GM23338 (cell line): ENCODE measurements at regions not wholly inside any gene's neighbourhood (a gene's known extent, or its start where the extent isn't known, plus 50 kb on each side); places are given as distances from the start of the nearest gene placed in this dataset.
A peak's percentile ranks its signal among the peaks of the same experiment; 100 is the strongest.
"Not testable (repeated sequence)": the region's sequence is repeated elsewhere in the genome, so short reads cannot be mapped to it uniquely, and the experiment has no call there.

Source experiments
- ATAC-seq: fragments of 200-7000 bp; cut with Tn5 transposase; 3 replicates; pipeline ENCODE4 v1.9.1; 2020
- DNase-seq: peaks from one replicate; pipeline ENCODE4 v3.0.0-alpha.2; 2015; ENCODE audit warnings: low spot score
- H2AFZ ChIP-seq: fragments of 200-600 bp; sonication (generic); 2 replicates; pipeline ENCODE4 v1.8.0; 2016; ENCODE audit warnings: antibody characterized with exemption, mild to moderate bottlenecking, moderate library complexity
- H3F3A ChIP-seq: fragments of 200-600 bp; sonication (generic); replicated peaks from 2 replicates; pipeline ENCODE4 v1.8.0; 2017; ENCODE audit warnings: antibody characterized with exemption, mixed run types, low read depth
- H3K27ac ChIP-seq: fragments of 200-600 bp; sonication (generic); 2 replicates; pipeline ENCODE4 v1.6.1; 2016; ENCODE audit warnings: low read depth
- H3K27me3 ChIP-seq: fragments of 200-600 bp; sonication (generic); 2 replicates; pipeline ENCODE4 v1.8.0; 2016; ENCODE audit warnings: mild to moderate bottlenecking, mixed run types, moderate library complexity; ENCODE audit not compliant: insufficient read depth
- H3K36me3 ChIP-seq: fragments of 200-600 bp; sonication (generic); 2 replicates; pipeline ENCODE4 v1.8.0; 2016; ENCODE audit warnings: mild to moderate bottlenecking; ENCODE audit not compliant: insufficient read depth
- H3K4me1 ChIP-seq: fragments of 200-600 bp; sonication (generic); 2 replicates; pipeline ENCODE4 v1.8.0; 2016; ENCODE audit warnings: mild to moderate bottlenecking, moderate library complexity; ENCODE audit not compliant: insufficient read depth
- H3K4me2 ChIP-seq: fragments of 200-600 bp; sonication (generic); 2 replicates; pipeline ENCODE4 v1.7.1; 2017; ENCODE audit warnings: mixed run types
- H3K4me3 ChIP-seq: fragments of 200-600 bp; sonication (generic); 2 replicates; pipeline ENCODE4 v1.6.1; 2016; ENCODE audit warnings: mixed run types
- H3K79me2 ChIP-seq: fragments of 200-600 bp; sonication (generic); replicated peaks from 2 replicates; pipeline ENCODE4 v1.8.0; 2017; ENCODE audit warnings: mild to moderate bottlenecking; ENCODE audit not compliant: insufficient read depth
- H3K9me2 ChIP-seq: fragments of 200-600 bp; sonication (generic); 2 replicates; pipeline ENCODE4 v1.8.0; 2017; ENCODE audit not compliant: insufficient read depth
- H4K20me1 ChIP-seq: fragments of 200-600 bp; sonication (generic); replicated peaks from 2 replicates; pipeline ENCODE4 v1.8.0; 2017; ENCODE audit warnings: mild to moderate bottlenecking; ENCODE audit not compliant: insufficient read depth
- H3K27ac Mint-ChIP-seq: 2 replicates; pipeline ENCODE4 v1.8.0; 2020; ENCODE audit warnings: inconsistent platforms, mild to moderate bottlenecking, moderate library complexity, mixed read lengths
- H3K27me3 Mint-ChIP-seq: 3 replicates; pipeline ENCODE4 v1.8.0; 2022; ENCODE audit warnings: low read depth, mild to moderate bottlenecking, moderate library complexity, mixed read lengths, inconsistent platforms; ENCODE audit not compliant: insufficient read depth, poor library complexity
- H3K36me3 Mint-ChIP-seq: 3 replicates; pipeline ENCODE4 v1.8.0; 2021; ENCODE audit warnings: low read depth, mild to moderate bottlenecking, inconsistent platforms, moderate library complexity, mixed read lengths
- H3K4me1 Mint-ChIP-seq: 3 replicates; pipeline ENCODE4 v1.8.0; 2020; ENCODE audit warnings: mild to moderate bottlenecking, inconsistent platforms, mixed read lengths
- H3K4me3 Mint-ChIP-seq: 3 replicates; pipeline ENCODE4 v1.8.0; 2021; ENCODE audit warnings: moderate library complexity, mild to moderate bottlenecking, inconsistent platforms, mixed read lengths
- H3K9me3 Mint-ChIP-seq: 3 replicates; pipeline ENCODE4 v1.8.0; 2020; ENCODE audit warnings: moderate library complexity, mild to moderate bottlenecking, inconsistent platforms, mixed read lengths
- CREB1 ChIP-seq: fragments of 250-450 bp; sonication (Bioruptor Pico); IDR thresholded peaks from 2 replicates; pipeline ENCODE4 v1.5.0; 2020; ENCODE audit warnings: low read depth, mild to moderate bottlenecking, moderate library complexity
- EZH2 ChIP-seq: fragments of 200-600 bp; sonication (generic); IDR thresholded peaks from one replicate; pipeline ENCODE4 v1.8.0; 2017; ENCODE audit warnings: antibody characterized with exemption, mild to moderate bottlenecking, low read depth; ENCODE audit not compliant: unreplicated experiment
- EZH2phosphoT487 ChIP-seq: fragments of 200-600 bp; sonication (generic); IDR thresholded peaks from one replicate; pipeline ENCODE4 v1.8.1; 2018; ENCODE audit warnings: antibody characterized with exemption; ENCODE audit not compliant: unreplicated experiment
- JUNB ChIP-seq: IDR thresholded peaks from one replicate; pipeline ENCODE4 v1.6.1; 2016; ENCODE audit warnings: antibody characterized with exemption; ENCODE audit not compliant: unreplicated experiment
- POLR2AphosphoS5 ChIP-seq: IDR thresholded peaks from 2 replicates; pipeline ENCODE4 v1.6.1; 2016; ENCODE audit warnings: antibody characterized with exemption, low read depth
- STAT1 ChIP-seq: IDR thresholded peaks from one replicate; pipeline ENCODE4 v1.6.1; 2016; ENCODE audit warnings: antibody characterized with exemption; ENCODE audit not compliant: unreplicated experiment
- TF ChIP-seq, protein P1 (sequence below): fragments of 250-450 bp; sonication (Bioruptor Pico); IDR thresholded peaks from 2 replicates; pipeline ENCODE4 v1.5.0; 2020; ENCODE audit warnings: mild to moderate bottlenecking, moderate library complexity
- TF ChIP-seq, protein P2 (sequence below): IDR thresholded peaks from one replicate; pipeline ENCODE4 v1.6.1; 2018; ENCODE audit warnings: antibody characterized with exemption; ENCODE audit not compliant: unreplicated experiment
- TF ChIP-seq, protein P3 (sequence below), 2 experiments: fragments of 200-600 bp in 1 of 2; sonication (generic) in 1 of 2; conservative IDR thresholded peaks; 2 replicates each; pipeline versions ENCODE4 v1.5.1 to v1.6.1; 2016 to 2017; ENCODE audit warnings: antibody characterized with exemption in 2 of 2, low read depth in 2 of 2, mild to moderate bottlenecking in 2 of 2, moderate library complexity in 1 of 2

GRCh38 chr1:68817505-68818210 lies 320.8 kb upstream of the DEPDC1 start:
- not testable (repeated sequence) for H3F3A ChIP-seq, ATAC-seq, H3K79me2 ChIP-seq, DNase-seq, H4K20me1 ChIP-seq, H3K27ac ChIP-seq, H3K4me3 ChIP-seq, H3K9me2 ChIP-seq, H3K4me2 ChIP-seq, H3K4me1 Mint-ChIP-seq, H3K36me3 Mint-ChIP-seq, H3K27me3 ChIP-seq, H3K27me3 Mint-ChIP-seq, H3K9me3 Mint-ChIP-seq, H2AFZ ChIP-seq, H3K36me3 ChIP-seq, H3K4me3 Mint-ChIP-seq, H3K27ac Mint-ChIP-seq, H3K4me1 ChIP-seq

DNA sequence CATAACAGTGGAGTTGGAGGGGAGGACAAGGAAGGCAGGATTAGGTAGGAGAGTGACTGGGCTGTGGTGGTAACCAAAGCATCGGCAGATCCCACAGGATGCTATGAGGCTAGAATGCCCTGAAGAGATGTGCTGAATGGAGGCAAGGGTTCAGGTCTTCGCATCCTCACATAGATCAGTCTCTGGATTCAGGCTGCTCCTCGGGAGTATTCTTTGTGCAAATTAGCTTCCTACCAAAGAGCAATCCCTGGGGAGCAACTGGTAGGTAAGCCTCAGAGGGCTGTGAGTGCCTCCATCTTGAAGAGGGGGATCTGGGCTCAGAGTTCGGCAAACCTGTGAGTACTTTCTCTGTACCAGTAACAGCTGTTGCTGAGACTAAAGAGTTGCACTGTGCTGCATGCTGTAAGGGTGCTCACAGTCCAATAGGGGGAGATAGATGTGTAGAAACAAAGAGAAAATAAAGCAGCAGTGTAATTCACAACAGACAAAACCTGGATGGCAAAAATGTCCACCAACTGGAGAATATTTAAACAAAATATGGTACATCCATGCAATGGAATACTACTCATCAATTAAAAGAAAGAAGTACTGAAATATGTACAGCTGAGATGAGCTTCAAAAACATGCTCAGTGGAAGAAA lies 322.4 kb upstream of the DEPDC1 start:
- Histone ChIP-seq H4K20me1 (no peaks in the 10 kb centered on the region), H3K4me2 (no peak overlapping the region), H3K9me2 (no peaks in the 10 kb centered on the region), H3K27ac (no peak overlapping the region), H3K27me3 (no peaks in the 10 kb centered on the region), H2AFZ (peak overlapping the region; percentile 80), H3K4me3 (no peak overlapping the region), H3K36me3 (no peaks in the 10 kb centered on the region), H3K4me1 (no peaks in the 10 kb centered on the region), H3K79me2 (no peaks in the 10 kb centered on the region), H3F3A (no peaks in the 10 kb centered on the region)
- H3K27me3 Mint-ChIP-seq: no peaks in the 10 kb centered on the region
- H3K36me3 Mint-ChIP-seq: no peaks in the 10 kb centered on the region
- TF ChIP-seq, protein P1, sequence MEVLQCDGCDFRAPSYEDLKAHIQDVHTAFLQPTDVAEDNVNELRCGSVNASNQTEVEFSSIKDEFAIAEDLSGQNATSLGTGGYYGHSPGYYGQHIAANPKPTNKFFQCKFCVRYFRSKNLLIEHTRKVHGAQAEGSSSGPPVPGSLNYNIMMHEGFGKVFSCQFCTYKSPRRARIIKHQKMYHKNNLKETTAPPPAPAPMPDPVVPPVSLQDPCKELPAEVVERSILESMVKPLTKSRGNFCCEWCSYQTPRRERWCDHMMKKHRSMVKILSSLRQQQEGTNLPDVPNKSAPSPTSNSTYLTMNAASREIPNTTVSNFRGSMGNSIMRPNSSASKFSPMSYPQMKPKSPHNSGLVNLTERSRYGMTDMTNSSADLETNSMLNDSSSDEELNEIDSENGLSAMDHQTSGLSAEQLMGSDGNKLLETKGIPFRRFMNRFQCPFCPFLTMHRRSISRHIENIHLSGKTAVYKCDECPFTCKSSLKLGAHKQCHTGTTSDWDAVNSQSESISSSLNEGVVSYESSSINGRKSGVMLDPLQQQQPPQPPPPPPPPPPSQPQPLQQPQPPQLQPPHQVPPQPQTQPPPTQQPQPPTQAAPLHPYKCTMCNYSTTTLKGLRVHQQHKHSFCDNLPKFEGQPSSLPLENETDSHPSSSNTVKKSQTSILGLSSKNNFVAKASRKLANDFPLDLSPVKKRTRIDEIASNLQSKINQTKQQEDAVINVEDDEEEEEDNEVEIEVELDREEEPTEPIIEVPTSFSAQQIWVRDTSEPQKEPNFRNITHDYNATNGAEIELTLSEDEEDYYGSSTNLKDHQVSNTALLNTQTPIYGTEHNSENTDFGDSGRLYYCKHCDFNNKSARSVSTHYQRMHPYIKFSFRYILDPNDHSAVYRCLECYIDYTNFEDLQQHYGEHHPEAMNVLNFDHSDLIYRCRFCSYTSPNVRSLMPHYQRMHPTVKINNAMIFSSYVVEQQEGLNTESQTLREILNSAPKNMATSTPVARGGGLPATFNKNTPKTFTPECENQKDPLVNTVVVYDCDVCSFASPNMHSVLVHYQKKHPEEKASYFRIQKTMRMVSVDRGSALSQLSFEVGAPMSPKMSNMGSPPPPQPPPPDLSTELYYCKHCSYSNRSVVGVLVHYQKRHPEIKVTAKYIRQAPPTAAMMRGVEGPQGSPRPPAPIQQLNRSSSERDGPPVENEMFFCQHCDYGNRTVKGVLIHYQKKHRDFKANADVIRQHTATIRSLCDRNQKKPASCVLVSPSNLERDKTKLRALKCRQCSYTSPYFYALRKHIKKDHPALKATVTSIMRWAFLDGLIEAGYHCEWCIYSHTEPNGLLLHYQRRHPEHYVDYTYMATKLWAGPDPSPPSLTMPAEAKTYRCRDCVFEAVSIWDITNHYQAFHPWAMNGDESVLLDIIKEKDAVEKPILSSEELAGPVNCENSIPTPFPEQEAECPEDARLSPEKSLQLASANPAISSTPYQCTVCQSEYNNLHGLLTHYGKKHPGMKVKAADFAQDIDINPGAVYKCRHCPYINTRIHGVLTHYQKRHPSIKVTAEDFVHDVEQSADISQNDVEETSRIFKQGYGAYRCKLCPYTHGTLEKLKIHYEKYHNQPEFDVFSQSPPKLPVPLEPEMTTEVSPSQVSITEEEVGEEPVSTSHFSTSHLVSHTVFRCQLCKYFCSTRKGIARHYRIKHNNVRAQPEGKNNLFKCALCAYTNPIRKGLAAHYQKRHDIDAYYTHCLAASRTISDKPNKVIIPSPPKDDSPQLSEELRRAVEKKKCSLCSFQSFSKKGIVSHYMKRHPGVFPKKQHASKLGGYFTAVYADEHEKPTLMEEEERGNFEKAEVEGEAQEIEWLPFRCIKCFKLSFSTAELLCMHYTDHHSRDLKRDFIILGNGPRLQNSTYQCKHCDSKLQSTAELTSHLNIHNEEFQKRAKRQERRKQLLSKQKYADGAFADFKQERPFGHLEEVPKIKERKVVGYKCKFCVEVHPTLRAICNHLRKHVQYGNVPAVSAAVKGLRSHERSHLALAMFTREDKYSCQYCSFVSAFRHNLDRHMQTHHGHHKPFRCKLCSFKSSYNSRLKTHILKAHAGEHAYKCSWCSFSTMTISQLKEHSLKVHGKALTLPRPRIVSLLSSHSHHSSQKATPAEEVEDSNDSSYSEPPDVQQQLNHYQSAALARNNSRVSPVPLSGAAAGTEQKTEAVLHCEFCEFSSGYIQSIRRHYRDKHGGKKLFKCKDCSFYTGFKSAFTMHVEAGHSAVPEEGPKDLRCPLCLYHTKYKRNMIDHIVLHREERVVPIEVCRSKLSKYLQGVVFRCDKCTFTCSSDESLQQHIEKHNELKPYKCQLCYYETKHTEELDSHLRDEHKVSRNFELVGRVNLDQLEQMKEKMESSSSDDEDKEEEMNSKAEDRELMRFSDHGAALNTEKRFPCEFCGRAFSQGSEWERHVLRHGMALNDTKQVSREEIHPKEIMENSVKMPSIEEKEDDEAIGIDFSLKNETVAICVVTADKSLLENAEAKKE (CRISPR knock-in tag): no peak
- TF ChIP-seq POLR2AphosphoS5 (no peak), STAT1 (no peak), EZH2 (no peak), EZH2phosphoT487 (no peak), CREB1 (CRISPR knock-in tag) (no peak), JUNB (no peak)
- TF ChIP-seq, protein P2, sequence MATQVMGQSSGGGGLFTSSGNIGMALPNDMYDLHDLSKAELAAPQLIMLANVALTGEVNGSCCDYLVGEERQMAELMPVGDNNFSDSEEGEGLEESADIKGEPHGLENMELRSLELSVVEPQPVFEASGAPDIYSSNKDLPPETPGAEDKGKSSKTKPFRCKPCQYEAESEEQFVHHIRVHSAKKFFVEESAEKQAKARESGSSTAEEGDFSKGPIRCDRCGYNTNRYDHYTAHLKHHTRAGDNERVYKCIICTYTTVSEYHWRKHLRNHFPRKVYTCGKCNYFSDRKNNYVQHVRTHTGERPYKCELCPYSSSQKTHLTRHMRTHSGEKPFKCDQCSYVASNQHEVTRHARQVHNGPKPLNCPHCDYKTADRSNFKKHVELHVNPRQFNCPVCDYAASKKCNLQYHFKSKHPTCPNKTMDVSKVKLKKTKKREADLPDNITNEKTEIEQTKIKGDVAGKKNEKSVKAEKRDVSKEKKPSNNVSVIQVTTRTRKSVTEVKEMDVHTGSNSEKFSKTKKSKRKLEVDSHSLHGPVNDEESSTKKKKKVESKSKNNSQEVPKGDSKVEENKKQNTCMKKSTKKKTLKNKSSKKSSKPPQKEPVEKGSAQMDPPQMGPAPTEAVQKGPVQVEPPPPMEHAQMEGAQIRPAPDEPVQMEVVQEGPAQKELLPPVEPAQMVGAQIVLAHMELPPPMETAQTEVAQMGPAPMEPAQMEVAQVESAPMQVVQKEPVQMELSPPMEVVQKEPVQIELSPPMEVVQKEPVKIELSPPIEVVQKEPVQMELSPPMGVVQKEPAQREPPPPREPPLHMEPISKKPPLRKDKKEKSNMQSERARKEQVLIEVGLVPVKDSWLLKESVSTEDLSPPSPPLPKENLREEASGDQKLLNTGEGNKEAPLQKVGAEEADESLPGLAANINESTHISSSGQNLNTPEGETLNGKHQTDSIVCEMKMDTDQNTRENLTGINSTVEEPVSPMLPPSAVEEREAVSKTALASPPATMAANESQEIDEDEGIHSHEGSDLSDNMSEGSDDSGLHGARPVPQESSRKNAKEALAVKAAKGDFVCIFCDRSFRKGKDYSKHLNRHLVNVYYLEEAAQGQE: no peak
- TF ChIP-seq, protein P3, sequence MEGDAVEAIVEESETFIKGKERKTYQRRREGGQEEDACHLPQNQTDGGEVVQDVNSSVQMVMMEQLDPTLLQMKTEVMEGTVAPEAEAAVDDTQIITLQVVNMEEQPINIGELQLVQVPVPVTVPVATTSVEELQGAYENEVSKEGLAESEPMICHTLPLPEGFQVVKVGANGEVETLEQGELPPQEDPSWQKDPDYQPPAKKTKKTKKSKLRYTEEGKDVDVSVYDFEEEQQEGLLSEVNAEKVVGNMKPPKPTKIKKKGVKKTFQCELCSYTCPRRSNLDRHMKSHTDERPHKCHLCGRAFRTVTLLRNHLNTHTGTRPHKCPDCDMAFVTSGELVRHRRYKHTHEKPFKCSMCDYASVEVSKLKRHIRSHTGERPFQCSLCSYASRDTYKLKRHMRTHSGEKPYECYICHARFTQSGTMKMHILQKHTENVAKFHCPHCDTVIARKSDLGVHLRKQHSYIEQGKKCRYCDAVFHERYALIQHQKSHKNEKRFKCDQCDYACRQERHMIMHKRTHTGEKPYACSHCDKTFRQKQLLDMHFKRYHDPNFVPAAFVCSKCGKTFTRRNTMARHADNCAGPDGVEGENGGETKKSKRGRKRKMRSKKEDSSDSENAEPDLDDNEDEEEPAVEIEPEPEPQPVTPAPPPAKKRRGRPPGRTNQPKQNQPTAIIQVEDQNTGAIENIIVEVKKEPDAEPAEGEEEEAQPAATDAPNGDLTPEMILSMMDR (conservative IDR thresholded peaks at IDR 0.05; ENCODE audit: low read depth in 2 of 2): peak; percentile 63 to 72
- no peak overlapping the region for H3K27ac Mint-ChIP-seq
- DNase-seq (peak; percentile 62), ATAC-seq (peak; percentile 90)
- H3K9me3 Mint-ChIP-seq: no peaks in the 10 kb centered on the region
- H3K4me3 Mint-ChIP-seq: no peak overlapping the region
- no peaks in the 10 kb centered on the region for H3K4me1 Mint-ChIP-seq
